Retinal pigment epithelial cell (primary cell): ENCODE measurements at regions not wholly inside any gene's neighbourhood (a gene's known extent, or its start where the extent isn't known, plus 50 kb on each side); places are given as distances from the start of the nearest gene placed in this dataset.

Source experiments
- DNase-seq: peaks from one replicate; pipeline ENCODE4 v3.0.0-alpha.2; 2010; ENCODE audit warnings: low read depth
- H3K4me3 ChIP-seq: 2 replicates; pipeline ENCODE4 v1.5.1; 2011; ENCODE audit warnings: mild to moderate bottlenecking, low read length, control low read depth, moderate library complexity
- CTCF ChIP-seq: conservative IDR thresholded peaks from 2 replicates; pipeline ENCODE4 v1.5.1; 2011; ENCODE audit warnings: low read depth, low read length, control low read depth, inconsistent platforms

GRCh38 chr1:238474263-238474662, 583.5 kb upstream of the ZP4 start:
- H3K4me3 ChIP-seq: no peak overlapping the region
- no peak for DNase-seq
- TF ChIP-seq CTCF: no peak

DNA sequence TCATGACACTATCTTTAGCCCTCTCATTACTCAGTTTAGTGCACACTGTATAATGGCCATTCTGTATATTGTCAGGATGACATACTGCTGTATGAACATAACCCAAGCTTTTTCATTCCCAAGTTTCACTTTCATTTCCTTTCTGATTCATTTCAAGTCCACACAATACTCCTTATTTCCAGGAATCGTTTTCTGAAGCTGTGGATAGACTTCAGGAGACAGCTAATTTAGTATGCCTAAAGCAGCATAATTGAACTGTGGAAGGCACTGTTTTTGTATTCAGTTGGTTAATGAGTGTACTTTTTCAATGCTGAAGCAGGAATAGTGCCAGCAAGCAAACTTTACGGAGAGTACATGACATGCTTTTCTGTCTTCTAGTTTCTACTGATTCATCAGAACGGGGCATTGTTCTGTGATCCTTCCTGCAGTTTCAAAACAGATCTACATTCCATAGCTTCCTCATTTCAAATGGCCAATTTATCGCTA, 578.5 kb upstream of the ZP4 start:
- TF ChIP-seq CTCF: no peak
- no peak overlapping the region for H3K4me3 ChIP-seq
- DNase-seq: no peak

- no peak for TF ChIP-seq CTCF
- no peak overlapping the region for H3K4me3 ChIP-seq
- DNase-seq: no peak
These were observed 577.3 kb upstream of the ZP4 start for GRCh38 chr1:238468068-238468467.

GRCh38 chr1:238466459-238466858, 575.7 kb upstream of the ZP4 start:
- no peak for TF ChIP-seq CTCF
- no peak overlapping the region for H3K4me3 ChIP-seq
- no peak for DNase-seq

DNA sequence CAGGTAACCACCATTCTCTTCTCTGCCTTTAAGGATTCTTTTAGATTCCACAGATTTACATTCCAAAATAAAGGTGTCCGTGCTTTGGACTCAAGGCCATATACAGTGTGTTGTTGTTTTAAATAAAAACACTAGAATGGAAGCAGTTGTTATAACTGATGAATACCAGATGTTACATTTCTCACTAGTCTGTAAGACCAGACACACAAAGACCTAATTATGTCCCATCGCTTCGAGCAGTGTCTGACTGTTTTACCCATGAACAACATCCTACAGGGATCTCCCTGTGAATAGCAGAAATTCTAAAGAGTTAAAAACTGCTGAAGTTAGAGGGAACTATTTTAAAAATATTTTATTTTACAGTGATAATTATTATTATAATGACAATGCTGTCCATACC, 574.7 kb upstream of the ZP4 start:
- no peak overlapping the region for H3K4me3 ChIP-seq
- DNase-seq: no peak
- no peak for TF ChIP-seq CTCF

GRCh38 chr1:238458899-238459298, 568.2 kb upstream of the ZP4 start:
- no peak for TF ChIP-seq CTCF
- H3K4me3 ChIP-seq: no peak overlapping the region
- DNase-seq: no peak

GRCh38 chr1:238457610-238458009, 566.9 kb upstream of the ZP4 start:
- H3K4me3 ChIP-seq: no peak overlapping the region
- TF ChIP-seq CTCF: no peak
- DNase-seq: no peak
